ENCODE measurements at regions not wholly inside any gene's neighbourhood (a gene's known extent, or its start where the extent isn't known, plus 50 kb on each side); places are given as distances from the start of the nearest gene placed in this dataset.

GRCh38 chr7:72465521-72465920 is 53.4 kb upstream of the CALN1 start:
- H3K9me3 ChIP-seq (ENCODE audit: control insufficient read depth, insufficient read depth, low read depth, low read length) = no peaks in the 10 kb centered on the region
- ChIA-PET CTCF (interaction anchor here (0.6 to 0.7 kb wide), 2 partner anchors 47 to 63 kb away, joined by 3 read pairs; no protein-coding TSS in a partner anchor), POLR2A (no interaction called here)
- H3K36me3 ChIP-seq (ENCODE audit: control insufficient read depth in 2 of 2, insufficient read depth in 1 of 2, low read length in 2 of 2) = no peaks in the 10 kb centered on the region
- no peak overlapping the region for H3K4me3 ChIP-seq (ENCODE audit: low read depth, low read length)
- no peaks in the 10 kb centered on the region for H3K4me1 ChIP-seq (ENCODE audit: control insufficient read depth, insufficient read depth, low read length)
- TF ChIP-seq ZNF398 (tag by site-specific recombination; IDR thresholded peaks at IDR 0.05) = no peak
- no peak overlapping the region for H3K27ac ChIP-seq (ENCODE audit: extremely low read depth, low read depth, low read length)

GRCh38 chr7:72462311-72462710 is 50.2 kb upstream of the CALN1 start:
- Histone ChIP-seq H3K4me1 (ENCODE audit: control insufficient read depth, insufficient read depth, low read length) (no peaks in the 10 kb centered on the region), H3K27ac (ENCODE audit: extremely low read depth, low read depth, low read length) (no peak overlapping the region), H3K36me3 (ENCODE audit: control insufficient read depth in 2 of 2, insufficient read depth in 1 of 2, low read length in 2 of 2) (no peaks in the 10 kb centered on the region), H3K4me3 (ENCODE audit: low read depth, low read length) (no peak overlapping the region), H3K9me3 (ENCODE audit: control insufficient read depth, insufficient read depth, low read depth, low read length) (no peaks in the 10 kb centered on the region)
- ChIA-PET POLR2A (no interaction called here), CTCF (interaction anchor here (0.6 kb wide), 1 partner anchor 128 kb away, joined by 6 read pairs; no protein-coding TSS in a partner anchor)
- TF ChIP-seq ZNF560 (tag by site-specific recombination; IDR thresholded peaks at IDR 0.05; ENCODE audit: borderline replicate concordance) = no peak
- no peak for TF ChIP-seq ELK4 (IDR thresholded peaks at IDR 0.05; ENCODE audit: borderline replicate concordance, low read depth, low read length)
- no peak for TF ChIP-seq KLF1 (tag by site-specific recombination; IDR thresholded peaks at IDR 0.05)
- no peak for TF ChIP-seq ZBTB17 (tag by site-specific recombination; IDR thresholded peaks at IDR 0.05)
- no peak for TF ChIP-seq ZNF391 (tag by site-specific recombination; IDR thresholded peaks at IDR 0.05; ENCODE audit: borderline replicate concordance, low read depth)
- no peak for TF ChIP-seq ZNF549 (tag by site-specific recombination; IDR thresholded peaks at IDR 0.05)
- TF ChIP-seq ZNF112 (tag by site-specific recombination; IDR thresholded peaks at IDR 0.05) = no peak
- no peak for TF ChIP-seq ZNF518A (tag by site-specific recombination; conservative IDR thresholded peaks at IDR 0.05; ENCODE audit: low read depth)
- TF ChIP-seq PRDM6 (tag by site-specific recombination; IDR thresholded peaks at IDR 0.05) = no peak
- no peak for TF ChIP-seq HOXD13 (CRISPR knock-in tag; IDR thresholded peaks at IDR 0.05; ENCODE audit: borderline replicate concordance)

Data from HEK293 (cell line).